Activated naive CD8-positive, alpha-beta T cell treated with anti-CD3 and anti-CD28 coated beads, Interleukin-2, amount 50 U/mL, for 24 hours (primary cell): ENCODE measurements at regions not wholly inside any gene's neighbourhood (a gene's known extent, or its start where the extent isn't known, plus 50 kb on each side); places are given as distances from the start of the nearest gene placed in this dataset.
A peak's percentile ranks its signal among the peaks of the same experiment; 100 is the strongest.

Experiments
- ATAC-seq: fragments of 150-1000 bp; cut with Tn5 transposase; one replicate; pipeline ENCODE4 v1.10.0; 2021
- DNase-seq: peaks from one replicate; pipeline ENCODE4 v3.0.0; 2021
- H3K27ac Mint-ChIP-seq: one replicate; pipeline ENCODE4 v1.8.0; 2021; ENCODE audit warnings: mild to moderate bottlenecking, mixed read lengths
- H3K27me3 Mint-ChIP-seq: one replicate; pipeline ENCODE4 v1.8.0; 2021; ENCODE audit warnings: mixed read lengths
- H3K36me3 Mint-ChIP-seq: one replicate; pipeline ENCODE4 v1.8.0; 2021; ENCODE audit warnings: low read depth, mixed read lengths
- H3K4me1 Mint-ChIP-seq: one replicate; pipeline ENCODE4 v1.8.0; 2021; ENCODE audit warnings: mixed read lengths
- H3K4me3 Mint-ChIP-seq: one replicate; pipeline ENCODE4 v1.8.0; 2021; ENCODE audit warnings: mild to moderate bottlenecking, moderate library complexity, mixed read lengths
- H3K9me3 Mint-ChIP-seq: one replicate; pipeline ENCODE4 v1.8.0; 2021; ENCODE audit warnings: mixed read lengths

GRCh38 chr7:142602756-142603155 lies 146.5 kb upstream of the PRSS1 start:
- DNase-seq (no peak), ATAC-seq (no peak)
- Mint-ChIP-seq H3K27me3 (no peaks in the 10 kb centered on the region), H3K27ac (no peak overlapping the region), H3K4me3 (no peak overlapping the region), H3K36me3 (no peaks in the 10 kb centered on the region), H3K4me1 (peaks cover 12% of the 10 kb centered on the region), H3K9me3 (no peaks in the 10 kb centered on the region)

DNA sequence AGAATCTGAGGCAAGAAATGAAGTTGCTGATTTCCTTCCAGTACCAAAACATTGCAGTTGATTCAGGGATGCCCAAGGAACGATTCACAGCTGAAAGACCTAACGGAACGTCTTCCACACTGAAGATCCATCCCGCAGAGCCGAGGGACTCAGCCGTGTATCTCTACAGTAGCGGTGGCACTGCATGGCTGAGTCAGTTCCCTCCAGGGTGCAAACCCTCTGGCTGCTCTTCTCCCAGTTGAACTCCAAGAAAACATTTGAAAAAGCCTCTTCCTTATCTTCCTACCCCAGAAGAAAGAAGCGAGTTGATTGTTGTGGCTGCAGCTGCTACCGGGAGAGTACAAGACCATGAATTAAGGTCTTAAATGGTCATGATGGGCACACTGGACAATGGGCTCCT lies 147.1 kb upstream of the PRSS1 start:
- no peaks in the 10 kb centered on the region for H3K27me3 Mint-ChIP-seq
- no peak overlapping the region for H3K27ac Mint-ChIP-seq
- DNase-seq (no peak), ATAC-seq (no peak)
- H3K4me3 Mint-ChIP-seq, result no peak overlapping the region
- no peaks in the 10 kb centered on the region for H3K9me3 Mint-ChIP-seq
- no peaks in the 10 kb centered on the region for H3K36me3 Mint-ChIP-seq
- H3K4me1 Mint-ChIP-seq, result peaks cover 12% of the 10 kb centered on the region

DNA sequence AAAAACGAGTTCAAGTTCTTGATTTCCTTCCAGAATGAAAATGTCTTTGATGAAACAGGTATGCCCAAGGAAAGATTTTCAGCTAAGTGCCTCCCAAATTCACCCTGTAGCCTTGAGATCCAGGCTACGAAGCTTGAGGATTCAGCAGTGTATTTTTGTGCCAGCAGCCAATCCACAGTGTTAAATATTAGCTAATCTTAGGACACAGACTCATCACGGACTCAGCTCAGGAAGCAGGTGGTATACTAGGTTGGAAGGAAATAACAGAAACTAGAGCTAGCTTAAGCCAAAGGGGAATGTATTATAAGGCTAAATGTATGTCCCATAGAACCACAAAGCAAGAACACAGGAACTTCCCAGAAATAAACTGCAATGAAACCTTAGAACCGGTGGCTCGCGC lies 151.0 kb upstream of the PRSS1 start:
- no peaks in the 10 kb centered on the region for H3K4me1 Mint-ChIP-seq
- DNase-seq (no peak), ATAC-seq (no peak)
- no peaks in the 10 kb centered on the region for H3K27me3 Mint-ChIP-seq
- H3K27ac Mint-ChIP-seq, result no peak overlapping the region
- no peaks in the 10 kb centered on the region for H3K9me3 Mint-ChIP-seq
- H3K36me3 Mint-ChIP-seq, result no peaks in the 10 kb centered on the region
- H3K4me3 Mint-ChIP-seq, result no peak overlapping the region

DNA sequence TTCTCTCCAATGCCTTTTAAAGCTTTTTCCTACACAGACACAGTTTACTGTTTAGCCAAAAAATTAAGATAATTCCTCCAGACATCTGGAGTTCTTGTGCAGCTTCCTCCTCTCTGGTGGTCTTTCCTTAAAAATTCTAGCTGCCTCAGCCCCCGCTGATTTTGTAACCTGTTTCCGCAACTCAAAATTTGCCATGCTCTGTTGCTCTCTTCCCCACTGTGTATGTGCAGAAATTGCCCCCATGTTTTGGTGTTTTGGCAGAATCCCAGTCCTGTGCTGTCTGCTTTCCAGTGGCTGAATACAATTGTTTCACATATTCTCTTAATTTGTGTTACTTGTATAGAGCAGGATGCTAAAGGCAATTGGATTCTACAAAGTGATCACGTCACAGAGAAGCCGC lies 151.7 kb upstream of the PRSS1 start:
- no peak for DNase-seq
- no peaks in the 10 kb centered on the region for H3K4me1 Mint-ChIP-seq
- H3K4me3 Mint-ChIP-seq, result no peak overlapping the region
- no peaks in the 10 kb centered on the region for H3K27me3 Mint-ChIP-seq
- no peaks in the 10 kb centered on the region for H3K36me3 Mint-ChIP-seq
- no peak overlapping the region for H3K27ac Mint-ChIP-seq
- H3K9me3 Mint-ChIP-seq, result no peaks in the 10 kb centered on the region
- ATAC-seq, result no peak

GRCh38 chr7:142595816-142596516 lies 153.3 kb upstream of the PRSS1 start:
- ATAC-seq, result no peak
- Mint-ChIP-seq H3K4me3 (no peak overlapping the region), H3K36me3 (no peaks in the 10 kb centered on the region), H3K27me3 (no peaks in the 10 kb centered on the region), H3K9me3 (no peaks in the 10 kb centered on the region), H3K27ac (no peak overlapping the region), H3K4me1 (no peaks in the 10 kb centered on the region)
- DNase-seq, result no peak

DNA sequence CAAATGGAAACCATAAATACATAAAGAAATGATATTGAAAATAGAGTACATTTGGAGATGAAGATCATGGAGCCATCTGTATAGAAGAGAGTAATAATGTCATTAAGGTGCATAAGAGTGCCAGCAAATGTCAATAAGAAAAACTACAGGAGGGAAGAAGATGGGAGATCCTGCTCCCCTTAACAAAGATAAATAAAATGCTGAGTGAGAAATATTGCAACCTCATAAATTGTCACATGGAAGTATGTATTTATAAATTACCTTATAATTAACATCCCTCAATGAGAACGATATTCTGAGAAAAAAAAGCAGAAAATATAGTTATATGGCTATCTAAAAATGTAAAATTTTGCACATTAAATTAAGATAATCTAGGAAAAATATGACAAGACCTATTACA lies 155.2 kb upstream of the PRSS1 start:
- no peak for DNase-seq
- H3K36me3 Mint-ChIP-seq, result no peaks in the 10 kb centered on the region
- H3K9me3 Mint-ChIP-seq, result no peaks in the 10 kb centered on the region
- no peak overlapping the region for H3K27ac Mint-ChIP-seq
- no peaks in the 10 kb centered on the region for H3K27me3 Mint-ChIP-seq
- no peaks in the 10 kb centered on the region for H3K4me1 Mint-ChIP-seq
- no peak for ATAC-seq
- no peak overlapping the region for H3K4me3 Mint-ChIP-seq

DNA sequence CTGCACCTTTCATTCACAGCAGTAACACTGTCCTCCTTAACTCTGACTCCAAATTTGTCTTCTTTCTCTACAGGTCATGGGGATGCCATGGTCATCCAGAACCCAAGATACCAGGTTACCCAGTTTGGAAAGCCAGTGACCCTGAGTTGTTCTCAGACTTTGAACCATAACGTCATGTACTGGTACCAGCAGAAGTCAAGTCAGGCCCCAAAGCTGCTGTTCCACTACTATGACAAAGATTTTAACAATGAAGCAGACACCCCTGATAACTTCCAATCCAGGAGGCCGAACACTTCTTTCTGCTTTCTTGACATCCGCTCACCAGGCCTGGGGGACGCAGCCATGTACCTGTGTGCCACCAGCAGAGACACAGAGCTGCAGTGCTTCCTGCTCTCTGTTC lies 156.2 kb upstream of the PRSS1 start:
- peak overlapping the region; percentile 42 for H3K4me3 Mint-ChIP-seq
- H3K9me3 Mint-ChIP-seq, result no peaks in the 10 kb centered on the region

DNA sequence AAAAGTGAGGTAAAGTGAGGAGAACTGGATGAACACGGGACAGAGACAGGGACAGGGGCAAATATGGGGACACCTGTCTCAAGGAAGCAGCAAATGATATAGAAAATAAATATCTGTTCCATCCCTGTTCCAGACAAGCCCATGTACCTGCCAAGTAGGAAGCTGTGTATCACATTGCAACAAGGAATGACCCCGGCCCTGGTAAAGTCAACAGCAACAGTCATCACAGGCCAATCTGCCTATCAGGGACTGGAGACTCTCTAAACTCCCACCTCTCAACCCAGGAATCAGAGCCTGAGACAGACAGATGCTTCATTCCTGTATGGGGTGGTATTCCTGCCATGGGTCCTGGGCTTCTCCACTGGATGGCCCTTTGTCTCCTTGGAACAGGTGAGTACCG lies 156.6 kb upstream of the PRSS1 start:
- ATAC-seq (no peak), DNase-seq (no peak)
- Mint-ChIP-seq H3K9me3 (no peaks in the 10 kb centered on the region), H3K4me1 (no peaks in the 10 kb centered on the region), H3K36me3 (no peaks in the 10 kb centered on the region), H3K27me3 (no peaks in the 10 kb centered on the region), H3K4me3 (peak overlapping the region; percentile 42), H3K27ac (no peak overlapping the region)

More for the DNA sequence above, 156.2 kb upstream of the PRSS1 start:
- Mint-ChIP-seq H3K27ac (no peak overlapping the region), H3K36me3 (no peaks in the 10 kb centered on the region), H3K27me3 (no peaks in the 10 kb centered on the region), H3K4me1 (no peaks in the 10 kb centered on the region)
- DNase-seq (no peak), ATAC-seq (no peak)

- no peak overlapping the region for H3K4me3 Mint-ChIP-seq
- H3K27ac Mint-ChIP-seq, result no peak overlapping the region
- H3K27me3 Mint-ChIP-seq, result no peaks in the 10 kb centered on the region
- H3K9me3 Mint-ChIP-seq, result no peaks in the 10 kb centered on the region
- no peak for DNase-seq
- no peaks in the 10 kb centered on the region for H3K4me1 Mint-ChIP-seq
- no peaks in the 10 kb centered on the region for H3K36me3 Mint-ChIP-seq
- ATAC-seq, result no peak
Observed at GRCh38 chr7:142592231-142592630, 157.0 kb upstream of the PRSS1 start.

GRCh38 chr7:142590830-142591457 lies 158.3 kb upstream of the PRSS1 start:
- H3K36me3 Mint-ChIP-seq, result no peaks in the 10 kb centered on the region
- DNase-seq (no peak), ATAC-seq (no peak)
- H3K4me3 Mint-ChIP-seq, result no peak overlapping the region
- H3K27ac Mint-ChIP-seq, result no peak overlapping the region
- no peaks in the 10 kb centered on the region for H3K9me3 Mint-ChIP-seq
- no peaks in the 10 kb centered on the region for H3K4me1 Mint-ChIP-seq
- no peaks in the 10 kb centered on the region for H3K27me3 Mint-ChIP-seq

DNA sequence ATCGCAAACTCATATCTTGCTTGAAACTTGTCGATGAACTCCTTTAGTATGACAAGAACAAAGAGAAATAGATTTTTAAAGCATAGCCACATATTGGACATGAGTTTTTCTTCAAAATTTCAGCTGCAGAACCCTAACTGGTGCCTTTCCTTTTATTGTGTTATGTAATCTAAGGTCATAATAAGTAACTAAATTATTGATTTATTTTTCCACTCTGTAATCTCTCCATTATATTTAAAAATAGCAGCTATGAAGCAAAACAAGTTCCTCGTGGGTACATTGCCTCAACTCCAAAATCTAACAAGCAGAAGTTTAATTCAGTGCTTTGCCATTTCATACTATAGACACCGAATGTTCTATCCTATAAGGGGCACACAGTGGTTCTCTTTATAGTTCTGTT lies 159.2 kb upstream of the PRSS1 start:
- Mint-ChIP-seq H3K4me3 (no peak overlapping the region), H3K36me3 (no peaks in the 10 kb centered on the region), H3K4me1 (no peaks in the 10 kb centered on the region), H3K27ac (no peak overlapping the region), H3K9me3 (no peaks in the 10 kb centered on the region), H3K27me3 (no peaks in the 10 kb centered on the region)
- DNase-seq (no peak), ATAC-seq (no peak)

GRCh38 chr7:142587578-142588191 lies 161.6 kb upstream of the PRSS1 start:
- ATAC-seq (peak; percentile 75), DNase-seq (no peak)
- H3K9me3 Mint-ChIP-seq, result no peaks in the 10 kb centered on the region
- H3K27me3 Mint-ChIP-seq, result no peaks in the 10 kb centered on the region
- peaks cover 8% of the 10 kb centered on the region for H3K4me1 Mint-ChIP-seq
- peak overlapping the region; percentile 42 for H3K4me3 Mint-ChIP-seq
- H3K27ac Mint-ChIP-seq, result no peak overlapping the region
- H3K36me3 Mint-ChIP-seq, result no peaks in the 10 kb centered on the region

GRCh38 chr7:142586611-142587010 lies 162.7 kb upstream of the PRSS1 start:
- H3K27ac Mint-ChIP-seq, result no peak overlapping the region

GRCh38 chr7:142585425-142585824 lies 163.8 kb upstream of the PRSS1 start:
- ATAC-seq, result no peak
- Mint-ChIP-seq H3K27ac (no peak overlapping the region), H3K36me3 (no peaks in the 10 kb centered on the region), H3K9me3 (no peaks in the 10 kb centered on the region), H3K4me1 (peaks cover 25% of the 10 kb centered on the region), H3K4me3 (no peak overlapping the region), H3K27me3 (no peaks in the 10 kb centered on the region)
- no peak for DNase-seq

More at GRCh38 chr7:142586611-142587010, 162.7 kb upstream of the PRSS1 start:
- H3K9me3 Mint-ChIP-seq, result no peaks in the 10 kb centered on the region
- DNase-seq (no peak), ATAC-seq (no peak)
- H3K36me3 Mint-ChIP-seq, result no peaks in the 10 kb centered on the region
- no peak overlapping the region for H3K4me3 Mint-ChIP-seq
- H3K4me1 Mint-ChIP-seq, result peaks cover 13% of the 10 kb centered on the region
- H3K27me3 Mint-ChIP-seq, result no peaks in the 10 kb centered on the region

GRCh38 chr7:142584765-142585164 lies 164.5 kb upstream of the PRSS1 start:
- H3K27ac Mint-ChIP-seq, result no peak overlapping the region
- DNase-seq (no peak), ATAC-seq (no peak)
- no peaks in the 10 kb centered on the region for H3K36me3 Mint-ChIP-seq
- peaks cover 32% of the 10 kb centered on the region for H3K4me1 Mint-ChIP-seq
- no peaks in the 10 kb centered on the region for H3K27me3 Mint-ChIP-seq
- no peaks in the 10 kb centered on the region for H3K9me3 Mint-ChIP-seq
- no peak overlapping the region for H3K4me3 Mint-ChIP-seq
